ENCODE measurements at regions not wholly inside any gene's neighbourhood (a gene's known extent, or its start where the extent isn't known, plus 50 kb on each side); places are given as distances from the start of the nearest gene placed in this dataset.

DNA sequence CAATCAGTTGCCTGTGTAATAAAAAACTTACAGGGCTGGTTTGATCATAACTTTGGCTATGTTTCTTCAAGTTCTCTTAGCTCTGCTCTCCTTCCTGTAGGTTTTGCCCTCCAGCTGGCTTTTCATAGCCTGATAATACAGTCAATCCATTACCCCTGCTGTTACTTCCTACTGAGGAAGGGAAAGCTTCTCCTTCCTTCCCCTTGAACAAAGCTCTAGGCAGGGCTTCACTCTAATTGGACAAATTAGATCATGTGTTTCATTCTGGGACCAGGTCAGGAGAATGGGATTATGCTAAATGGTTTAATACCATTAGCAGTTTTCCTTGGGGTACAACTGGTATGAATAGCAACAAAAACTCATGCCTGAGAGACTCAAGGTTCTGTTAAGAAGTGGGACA is 106.8 kb upstream of the MCHR2 start:
- Histone ChIP-seq H3K27me3 (replicated peaks; ENCODE audit: insufficient read depth) (no peaks in the 10 kb centered on the region), H3K27ac (no peak overlapping the region), H3K9me3 (no peaks in the 10 kb centered on the region), H3K4me3 (no peak overlapping the region), H3K4me1 (ENCODE audit: control insufficient read depth in 1 of 2, low read depth in 2 of 2) (no peaks in the 10 kb centered on the region), H3K36me3 (no peaks in the 10 kb centered on the region)
- DNase-seq (ENCODE audit: low spot score) (no peak), ATAC-seq (ENCODE audit: insufficient number of reproducible peaks, low FRiP score, low read depth) (no peak)
- TF ChIP-seq CTCF (IDR thresholded peaks at IDR 0.05), result no peak

DNA sequence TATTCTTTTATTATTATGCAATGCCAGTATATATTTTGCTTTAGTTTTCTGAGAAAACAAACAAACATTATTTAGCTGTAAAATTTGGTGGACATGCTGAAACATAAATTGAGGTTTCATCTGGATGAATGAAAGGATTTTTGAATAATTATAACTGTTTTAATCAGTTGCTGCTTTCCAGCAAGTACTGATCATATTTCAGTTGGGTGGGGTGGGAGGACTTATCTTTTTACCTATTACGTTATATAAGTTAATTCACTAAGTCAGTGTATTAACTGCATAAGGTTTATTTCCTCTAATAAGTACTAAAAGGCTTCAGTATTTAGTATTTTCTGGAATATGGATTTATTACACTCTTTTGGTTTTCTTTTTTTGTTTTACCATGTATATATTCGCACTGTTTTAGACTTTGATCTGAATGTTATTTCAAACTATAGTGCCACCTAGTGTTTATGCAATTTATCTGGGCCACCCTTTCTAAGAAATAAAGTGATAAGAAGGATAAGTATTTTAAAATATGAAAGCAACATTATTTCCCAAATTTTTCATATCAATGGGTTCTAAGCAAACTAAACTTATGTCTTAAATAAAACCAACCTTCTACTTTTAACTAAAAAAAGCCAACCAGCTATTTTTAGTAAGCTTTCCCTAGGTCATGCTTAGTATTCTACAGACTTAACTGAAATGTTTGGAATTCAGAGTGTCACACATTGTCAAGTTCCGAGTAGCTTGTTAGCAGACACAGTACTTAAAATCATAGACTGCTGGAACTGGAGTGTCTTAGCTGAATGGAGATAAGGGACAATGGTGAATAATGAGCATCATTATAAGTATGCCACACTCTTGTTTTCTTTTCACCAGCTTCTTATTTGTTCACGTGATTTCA is 105.4 kb upstream of the MCHR2 start:
- no peaks in the 10 kb centered on the region for H3K36me3 ChIP-seq
- no peaks in the 10 kb centered on the region for H3K4me1 ChIP-seq (ENCODE audit: control insufficient read depth in 1 of 2, low read depth in 2 of 2)
- H3K27ac ChIP-seq, result no peak overlapping the region
- no peaks in the 10 kb centered on the region for H3K27me3 ChIP-seq (replicated peaks; ENCODE audit: insufficient read depth)
- no peaks in the 10 kb centered on the region for H3K9me3 ChIP-seq
- DNase-seq (ENCODE audit: low spot score) (no peak), ATAC-seq (ENCODE audit: insufficient number of reproducible peaks, low FRiP score, low read depth) (no peak)
- TF ChIP-seq CTCF (IDR thresholded peaks at IDR 0.05), result peak; percentile 28
- no peak overlapping the region for H3K4me3 ChIP-seq

GRCh38 chr6:100096936-100097335 is 102.9 kb upstream of the MCHR2 start:
- DNase-seq (ENCODE audit: low spot score) (no peak), ATAC-seq (ENCODE audit: insufficient number of reproducible peaks, low FRiP score, low read depth) (no peak)
- Histone ChIP-seq H3K27ac (no peak overlapping the region), H3K36me3 (no peaks in the 10 kb centered on the region), H3K27me3 (replicated peaks; ENCODE audit: insufficient read depth) (no peaks in the 10 kb centered on the region), H3K9me3 (no peaks in the 10 kb centered on the region), H3K4me1 (ENCODE audit: control insufficient read depth in 1 of 2, low read depth in 2 of 2) (no peaks in the 10 kb centered on the region), H3K4me3 (no peak overlapping the region)
- no peak for TF ChIP-seq CTCF (IDR thresholded peaks at IDR 0.05)

GRCh38 chr6:100096341-100096740 is 102.3 kb upstream of the MCHR2 start:
- no peak for DNase-seq (ENCODE audit: low spot score)
- Histone ChIP-seq H3K9me3 (no peaks in the 10 kb centered on the region), H3K27ac (no peak overlapping the region), H3K27me3 (replicated peaks; ENCODE audit: insufficient read depth) (no peaks in the 10 kb centered on the region), H3K4me1 (ENCODE audit: control insufficient read depth in 1 of 2, low read depth in 2 of 2) (no peaks in the 10 kb centered on the region), H3K36me3 (no peaks in the 10 kb centered on the region), H3K4me3 (no peak overlapping the region)
- ATAC-seq (ENCODE audit: insufficient number of reproducible peaks, low FRiP score, low read depth), result no peak
- TF ChIP-seq CTCF (IDR thresholded peaks at IDR 0.05), result no peak

DNA sequence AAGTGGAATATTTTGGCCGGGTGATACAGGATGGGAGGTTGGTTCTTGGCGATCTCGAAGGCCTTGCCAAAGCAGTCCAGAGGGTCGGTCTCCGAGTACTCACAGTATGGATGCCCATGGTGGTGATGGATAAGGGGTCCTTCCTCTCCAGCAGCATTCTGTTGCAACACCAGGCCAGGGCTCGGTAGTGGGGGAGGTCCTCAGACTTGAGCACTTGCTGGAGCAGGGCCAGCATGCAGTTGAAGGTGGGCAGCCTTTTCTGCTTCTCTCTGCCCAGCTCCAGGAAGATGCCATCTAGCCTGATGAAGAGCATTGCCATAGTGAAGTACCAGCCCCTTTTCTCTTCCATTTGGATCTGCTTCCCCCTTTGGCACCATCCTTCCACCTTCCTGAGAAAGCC is 99.4 kb upstream of the MCHR2 start:
- Histone ChIP-seq H3K9me3 (no peaks in the 10 kb centered on the region), H3K36me3 (no peaks in the 10 kb centered on the region), H3K4me1 (ENCODE audit: control insufficient read depth in 1 of 2, low read depth in 2 of 2) (no peaks in the 10 kb centered on the region), H3K27me3 (replicated peaks; ENCODE audit: insufficient read depth) (no peaks in the 10 kb centered on the region), H3K4me3 (no peak overlapping the region), H3K27ac (no peak overlapping the region)
- no peak for ATAC-seq (ENCODE audit: insufficient number of reproducible peaks, low FRiP score, low read depth)
- no peak for DNase-seq (ENCODE audit: low spot score)
- no peak for TF ChIP-seq CTCF (IDR thresholded peaks at IDR 0.05)

All from thoracic aorta (tissue), 2 donors.